GM23338 (cell line): ENCODE measurements at regions not wholly inside any gene's neighbourhood (a gene's known extent, or its start where the extent isn't known, plus 50 kb on each side); places are given as distances from the start of the nearest gene placed in this dataset.

Experiments used
- ATAC-seq: fragments of 200-7000 bp; cut with Tn5 transposase; 3 replicates; pipeline ENCODE4 v1.9.1; 2020
- DNase-seq: peaks from one replicate; pipeline ENCODE4 v3.0.0-alpha.2; 2015; ENCODE audit warnings: low spot score
- H2AFZ ChIP-seq: fragments of 200-600 bp; sonication (generic); 2 replicates; pipeline ENCODE4 v1.8.0; 2016; ENCODE audit warnings: antibody characterized with exemption, mild to moderate bottlenecking, moderate library complexity
- H3F3A ChIP-seq: fragments of 200-600 bp; sonication (generic); replicated peaks from 2 replicates; pipeline ENCODE4 v1.8.0; 2017; ENCODE audit warnings: antibody characterized with exemption, mixed run types, low read depth
- H3K27ac ChIP-seq: fragments of 200-600 bp; sonication (generic); 2 replicates; pipeline ENCODE4 v1.6.1; 2016; ENCODE audit warnings: low read depth
- H3K27me3 ChIP-seq: fragments of 200-600 bp; sonication (generic); 2 replicates; pipeline ENCODE4 v1.8.0; 2016; ENCODE audit warnings: mild to moderate bottlenecking, mixed run types, moderate library complexity; ENCODE audit not compliant: insufficient read depth
- H3K36me3 ChIP-seq: fragments of 200-600 bp; sonication (generic); 2 replicates; pipeline ENCODE4 v1.8.0; 2016; ENCODE audit warnings: mild to moderate bottlenecking; ENCODE audit not compliant: insufficient read depth
- H3K4me1 ChIP-seq: fragments of 200-600 bp; sonication (generic); 2 replicates; pipeline ENCODE4 v1.8.0; 2016; ENCODE audit warnings: mild to moderate bottlenecking, moderate library complexity; ENCODE audit not compliant: insufficient read depth
- H3K4me2 ChIP-seq: fragments of 200-600 bp; sonication (generic); 2 replicates; pipeline ENCODE4 v1.7.1; 2017; ENCODE audit warnings: mixed run types
- H3K4me3 ChIP-seq: fragments of 200-600 bp; sonication (generic); 2 replicates; pipeline ENCODE4 v1.6.1; 2016; ENCODE audit warnings: mixed run types
- H3K79me2 ChIP-seq: fragments of 200-600 bp; sonication (generic); replicated peaks from 2 replicates; pipeline ENCODE4 v1.8.0; 2017; ENCODE audit warnings: mild to moderate bottlenecking; ENCODE audit not compliant: insufficient read depth
- H3K9me2 ChIP-seq: fragments of 200-600 bp; sonication (generic); 2 replicates; pipeline ENCODE4 v1.8.0; 2017; ENCODE audit not compliant: insufficient read depth
- H4K20me1 ChIP-seq: fragments of 200-600 bp; sonication (generic); replicated peaks from 2 replicates; pipeline ENCODE4 v1.8.0; 2017; ENCODE audit warnings: mild to moderate bottlenecking; ENCODE audit not compliant: insufficient read depth
- H3K27ac Mint-ChIP-seq: 2 replicates; pipeline ENCODE4 v1.8.0; 2020; ENCODE audit warnings: inconsistent platforms, mild to moderate bottlenecking, moderate library complexity, mixed read lengths
- H3K27me3 Mint-ChIP-seq: 3 replicates; pipeline ENCODE4 v1.8.0; 2022; ENCODE audit warnings: low read depth, mild to moderate bottlenecking, moderate library complexity, mixed read lengths, inconsistent platforms; ENCODE audit not compliant: insufficient read depth, poor library complexity
- H3K36me3 Mint-ChIP-seq: 3 replicates; pipeline ENCODE4 v1.8.0; 2021; ENCODE audit warnings: low read depth, mild to moderate bottlenecking, inconsistent platforms, moderate library complexity, mixed read lengths
- H3K4me1 Mint-ChIP-seq: 3 replicates; pipeline ENCODE4 v1.8.0; 2020; ENCODE audit warnings: mild to moderate bottlenecking, inconsistent platforms, mixed read lengths
- H3K4me3 Mint-ChIP-seq: 3 replicates; pipeline ENCODE4 v1.8.0; 2021; ENCODE audit warnings: moderate library complexity, mild to moderate bottlenecking, inconsistent platforms, mixed read lengths
- H3K9me3 Mint-ChIP-seq: 3 replicates; pipeline ENCODE4 v1.8.0; 2020; ENCODE audit warnings: moderate library complexity, mild to moderate bottlenecking, inconsistent platforms, mixed read lengths
- CREB1 ChIP-seq: fragments of 250-450 bp; sonication (Bioruptor Pico); IDR thresholded peaks from 2 replicates; pipeline ENCODE4 v1.5.0; 2020; ENCODE audit warnings: low read depth, mild to moderate bottlenecking, moderate library complexity
- CTCF ChIP-seq, 2 experiments: fragments of 200-600 bp in 1 of 2; sonication (generic) in 1 of 2; conservative IDR thresholded peaks; 2 replicates each; pipeline versions ENCODE4 v1.5.1 to v1.6.1; 2016 to 2017; ENCODE audit warnings: antibody characterized with exemption in 2 of 2, low read depth in 2 of 2, mild to moderate bottlenecking in 2 of 2, moderate library complexity in 1 of 2
- ETS1 ChIP-seq: IDR thresholded peaks from 2 replicates; pipeline ENCODE4 v1.6.1; 2016; ENCODE audit warnings: antibody characterized with exemption
- EZH2 ChIP-seq: fragments of 200-600 bp; sonication (generic); IDR thresholded peaks from one replicate; pipeline ENCODE4 v1.8.0; 2017; ENCODE audit warnings: antibody characterized with exemption, mild to moderate bottlenecking, low read depth; ENCODE audit not compliant: unreplicated experiment
- EZH2phosphoT487 ChIP-seq: fragments of 200-600 bp; sonication (generic); IDR thresholded peaks from one replicate; pipeline ENCODE4 v1.8.1; 2018; ENCODE audit warnings: antibody characterized with exemption; ENCODE audit not compliant: unreplicated experiment
- JUNB ChIP-seq: IDR thresholded peaks from one replicate; pipeline ENCODE4 v1.6.1; 2016; ENCODE audit warnings: antibody characterized with exemption; ENCODE audit not compliant: unreplicated experiment
- NANOG ChIP-seq: IDR thresholded peaks from 2 replicates; pipeline ENCODE4 v1.6.1; 2016; ENCODE audit warnings: antibody characterized with exemption, borderline replicate concordance
- POLR2AphosphoS5 ChIP-seq: IDR thresholded peaks from 2 replicates; pipeline ENCODE4 v1.6.1; 2016; ENCODE audit warnings: antibody characterized with exemption, low read depth
- REST ChIP-seq: IDR thresholded peaks from one replicate; pipeline ENCODE4 v1.6.1; 2018; ENCODE audit warnings: antibody characterized with exemption; ENCODE audit not compliant: unreplicated experiment
- STAT1 ChIP-seq: IDR thresholded peaks from one replicate; pipeline ENCODE4 v1.6.1; 2016; ENCODE audit warnings: antibody characterized with exemption; ENCODE audit not compliant: unreplicated experiment
- ZNF114 ChIP-seq: fragments of 250-450 bp; sonication (Bioruptor Pico); IDR thresholded peaks from 2 replicates; pipeline ENCODE4 v1.5.0; 2020; ENCODE audit warnings: mild to moderate bottlenecking, moderate library complexity
- ZNF331 ChIP-seq: fragments of 250-450 bp; sonication (Bioruptor Pico); IDR thresholded peaks from 2 replicates; pipeline ENCODE4 v1.5.0; 2020; ENCODE audit warnings: low read depth, mild to moderate bottlenecking, moderate library complexity
- ZNF462 ChIP-seq: fragments of 250-450 bp; sonication (Bioruptor Pico); IDR thresholded peaks from 2 replicates; pipeline ENCODE4 v1.5.0; 2020; ENCODE audit warnings: mild to moderate bottlenecking, moderate library complexity

- Histone ChIP-seq H3K79me2 (no peaks in the 10 kb centered on the region), H3K27me3 (no peaks in the 10 kb centered on the region), H3K9me2 (no peaks in the 10 kb centered on the region), H3K36me3 (peaks cover 11% of the 10 kb centered on the region), H3F3A (no peaks in the 10 kb centered on the region), H3K27ac (no peak overlapping the region), H3K4me3 (no peak overlapping the region), H4K20me1 (no peaks in the 10 kb centered on the region), H3K4me2 (no peak overlapping the region), H2AFZ (no peak overlapping the region), H3K4me1 (no peaks in the 10 kb centered on the region)
- ATAC-seq (no peak), DNase-seq (no peak)
- peaks cover 34% of the 10 kb centered on the region for H3K36me3 Mint-ChIP-seq
- H3K27me3 Mint-ChIP-seq, result peaks cover 3% of the 10 kb centered on the region
- no peaks in the 10 kb centered on the region for H3K4me1 Mint-ChIP-seq
- H3K4me3 Mint-ChIP-seq, result no peak overlapping the region
- TF ChIP-seq JUNB (no peak), ZNF331 (CRISPR knock-in tag) (no peak), EZH2phosphoT487 (no peak), POLR2AphosphoS5 (no peak), CREB1 (CRISPR knock-in tag) (no peak), EZH2 (no peak), CTCF (conservative IDR thresholded peaks at IDR 0.05; ENCODE audit: low read depth in 2 of 2) (no peak), STAT1 (no peak), NANOG (no peak), REST (no peak), ZNF114 (CRISPR knock-in tag) (no peak), ZNF462 (CRISPR knock-in tag) (no peak), ETS1 (no peak)
- no peak overlapping the region; the same call in 1 of the 2 replicates for H3K27ac Mint-ChIP-seq
- peaks cover 67% of the 10 kb centered on the region for H3K9me3 Mint-ChIP-seq
Observed at GRCh38 chr21:22725436-22725835, 1727.2 kb downstream of the NCAM2 start.
